Activated T-helper 17 cell treated with anti-CD3 and anti-CD28 coated beads, Interleukin-2, amount 50 U/mL, for 72 hours (primary cell): ENCODE measurements at regions not wholly inside any gene's neighbourhood (a gene's known extent, or its start where the extent isn't known, plus 50 kb on each side); places are given as distances from the start of the nearest gene placed in this dataset.
"Not testable (repeated sequence)": the region's sequence is repeated elsewhere in the genome, so short reads cannot be mapped to it uniquely, and the experiment has no call there.

Source experiments
- ATAC-seq: fragments of 150-1000 bp; cut with Tn5 transposase; replicated peaks from 2 replicates; pipeline ENCODE4 v1.10.0; 2021; ENCODE audit warnings: mild to moderate bottlenecking, moderate library complexity
- H3K27ac Mint-ChIP-seq: one replicate; pipeline ENCODE4 v1.8.0; 2022; ENCODE audit warnings: mixed read lengths
- H3K27me3 Mint-ChIP-seq: one replicate; pipeline ENCODE4 v1.8.0; 2022; ENCODE audit warnings: mixed read lengths
- H3K36me3 Mint-ChIP-seq: one replicate; pipeline ENCODE4 v1.8.0; 2022; ENCODE audit warnings: low read depth, mild to moderate bottlenecking, mixed read lengths
- H3K4me1 Mint-ChIP-seq: one replicate; pipeline ENCODE4 v1.8.0; 2022; ENCODE audit warnings: mixed read lengths
- H3K4me3 Mint-ChIP-seq: one replicate; pipeline ENCODE4 v1.8.0; 2022; ENCODE audit warnings: mild to moderate bottlenecking, mixed read lengths
- H3K9me3 Mint-ChIP-seq: one replicate; pipeline ENCODE4 v1.8.0; 2022; ENCODE audit warnings: mixed read lengths

GRCh38 chr10:76815505-76815904 is 822.1 kb downstream of the KCNMA1 start:
- not testable (repeated sequence) for H3K36me3 Mint-ChIP-seq, ATAC-seq, H3K27me3 Mint-ChIP-seq, H3K27ac Mint-ChIP-seq, H3K4me3 Mint-ChIP-seq, H3K9me3 Mint-ChIP-seq, H3K4me1 Mint-ChIP-seq

DNA sequence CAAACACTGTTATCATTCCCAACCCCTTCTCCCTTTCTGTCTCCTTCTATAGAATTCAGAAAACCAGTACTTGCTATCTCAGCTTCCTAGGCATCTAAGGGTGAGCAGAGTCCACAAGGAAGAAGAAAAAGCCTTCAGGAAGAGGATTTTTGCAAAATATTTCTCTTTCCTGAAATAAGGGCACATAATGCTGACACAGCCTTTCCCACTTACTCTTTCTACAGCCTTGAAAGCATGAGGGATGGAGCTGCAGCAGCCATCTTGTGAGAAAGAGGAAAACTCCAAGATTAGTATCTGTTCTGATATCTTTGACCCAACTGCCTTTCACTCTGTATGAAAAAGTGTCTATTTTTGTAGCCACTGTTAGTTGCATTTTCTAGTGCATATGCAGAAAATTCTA is 826.2 kb downstream of the KCNMA1 start:
- Mint-ChIP-seq H3K27me3 (no peaks in the 10 kb centered on the region), H3K36me3 (no peaks in the 10 kb centered on the region), H3K4me3 (no peak overlapping the region), H3K4me1 (no peaks in the 10 kb centered on the region), H3K9me3 (peaks cover 11% of the 10 kb centered on the region), H3K27ac (no peak overlapping the region)
- no peak for ATAC-seq

- no peaks in the 10 kb centered on the region for H3K4me1 Mint-ChIP-seq
- H3K4me3 Mint-ChIP-seq: no peak overlapping the region
- ATAC-seq: no peak
- H3K27me3 Mint-ChIP-seq: no peaks in the 10 kb centered on the region
- no peak overlapping the region for H3K27ac Mint-ChIP-seq
- no peaks in the 10 kb centered on the region for H3K36me3 Mint-ChIP-seq
- peaks cover 8% of the 10 kb centered on the region for H3K9me3 Mint-ChIP-seq
These were observed 849.2 kb downstream of the KCNMA1 start for GRCh38 chr10:76788452-76788811.

DNA sequence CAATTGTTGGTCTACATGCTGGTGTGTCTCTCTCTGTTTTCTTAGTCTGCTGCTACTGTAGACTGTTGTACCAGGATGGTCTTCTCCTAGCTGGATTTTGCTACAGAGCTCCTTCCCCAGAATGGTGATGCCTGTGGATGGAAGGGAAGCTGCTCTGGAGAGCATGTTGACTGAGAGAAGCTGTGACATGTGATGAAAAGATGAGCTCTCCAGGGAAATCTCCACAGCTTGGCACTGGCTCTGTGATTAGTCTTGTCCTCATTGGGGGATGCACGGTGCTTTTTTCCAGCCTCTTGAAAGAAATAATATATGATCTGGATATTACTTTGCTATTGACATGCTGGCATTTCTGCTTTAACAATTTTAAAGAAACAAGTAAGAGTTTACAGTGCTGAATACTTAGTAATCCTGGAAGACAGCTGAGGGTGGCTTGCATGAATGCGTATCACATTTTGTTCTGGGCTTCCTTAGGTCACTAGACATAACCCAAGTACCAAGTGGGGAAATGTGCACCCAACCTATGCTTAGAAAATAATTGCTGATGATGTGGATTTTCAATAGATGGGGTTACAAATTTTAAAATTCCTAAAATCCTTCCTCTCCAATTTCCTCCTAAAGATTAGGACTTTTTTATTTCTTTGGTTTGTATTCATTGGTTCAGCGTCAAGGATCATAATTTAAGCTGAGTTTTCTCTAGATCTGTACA is 849.7 kb downstream of the KCNMA1 start:
- Mint-ChIP-seq H3K36me3 (no peaks in the 10 kb centered on the region), H3K9me3 (peaks cover 8% of the 10 kb centered on the region), H3K4me3 (no peak overlapping the region), H3K27ac (no peak overlapping the region), H3K4me1 (no peaks in the 10 kb centered on the region), H3K27me3 (no peaks in the 10 kb centered on the region)
- ATAC-seq: no peak

DNA sequence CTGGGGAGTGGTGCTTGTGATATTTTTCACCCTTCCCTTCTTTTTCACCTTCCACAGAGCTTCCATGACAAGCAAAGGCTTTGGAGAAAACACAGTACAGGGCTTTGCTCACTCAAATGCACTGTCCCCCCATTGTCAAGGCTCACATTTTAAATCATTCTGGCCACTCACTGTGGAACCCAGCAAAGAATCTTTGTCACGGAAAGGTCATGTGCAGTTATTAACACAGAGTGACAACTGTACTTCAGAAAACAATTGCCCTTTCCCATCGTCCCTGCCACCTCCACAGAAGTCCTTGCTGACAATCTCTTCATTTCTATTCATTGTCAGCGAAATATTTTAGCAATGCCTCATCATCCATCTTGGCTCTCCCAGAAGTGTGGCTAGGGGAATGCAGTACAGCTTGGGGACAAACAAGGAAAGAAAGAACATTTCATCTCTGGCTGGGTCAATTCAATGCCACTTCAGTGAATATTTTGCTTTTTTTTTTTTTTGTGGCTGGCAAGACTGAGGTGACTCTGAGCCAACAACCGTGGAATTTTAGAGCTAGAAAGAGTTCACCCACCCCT is 851.0 kb downstream of the KCNMA1 start:
- Mint-ChIP-seq H3K4me3 (no peak overlapping the region), H3K27ac (no peak overlapping the region), H3K9me3 (peaks cover 8% of the 10 kb centered on the region), H3K4me1 (no peaks in the 10 kb centered on the region), H3K27me3 (no peaks in the 10 kb centered on the region), H3K36me3 (no peaks in the 10 kb centered on the region)
- no peak for ATAC-seq

- no peak overlapping the region for H3K27ac Mint-ChIP-seq
- peaks cover 5% of the 10 kb centered on the region for H3K9me3 Mint-ChIP-seq
- no peaks in the 10 kb centered on the region for H3K27me3 Mint-ChIP-seq
- ATAC-seq: no peak
- no peak overlapping the region for H3K4me3 Mint-ChIP-seq
- H3K4me1 Mint-ChIP-seq: no peaks in the 10 kb centered on the region
- no peaks in the 10 kb centered on the region for H3K36me3 Mint-ChIP-seq
These were observed 853.5 kb downstream of the KCNMA1 start for GRCh38 chr10:76784076-76784475.

- Mint-ChIP-seq H3K4me1 (no peaks in the 10 kb centered on the region), H3K9me3 (peaks cover 5% of the 10 kb centered on the region), H3K27ac (no peak overlapping the region), H3K36me3 (no peaks in the 10 kb centered on the region), H3K4me3 (no peak overlapping the region), H3K27me3 (no peaks in the 10 kb centered on the region)
- no peak for ATAC-seq
These were observed 857.8 kb downstream of the KCNMA1 start for GRCh38 chr10:76779796-76780301.

DNA sequence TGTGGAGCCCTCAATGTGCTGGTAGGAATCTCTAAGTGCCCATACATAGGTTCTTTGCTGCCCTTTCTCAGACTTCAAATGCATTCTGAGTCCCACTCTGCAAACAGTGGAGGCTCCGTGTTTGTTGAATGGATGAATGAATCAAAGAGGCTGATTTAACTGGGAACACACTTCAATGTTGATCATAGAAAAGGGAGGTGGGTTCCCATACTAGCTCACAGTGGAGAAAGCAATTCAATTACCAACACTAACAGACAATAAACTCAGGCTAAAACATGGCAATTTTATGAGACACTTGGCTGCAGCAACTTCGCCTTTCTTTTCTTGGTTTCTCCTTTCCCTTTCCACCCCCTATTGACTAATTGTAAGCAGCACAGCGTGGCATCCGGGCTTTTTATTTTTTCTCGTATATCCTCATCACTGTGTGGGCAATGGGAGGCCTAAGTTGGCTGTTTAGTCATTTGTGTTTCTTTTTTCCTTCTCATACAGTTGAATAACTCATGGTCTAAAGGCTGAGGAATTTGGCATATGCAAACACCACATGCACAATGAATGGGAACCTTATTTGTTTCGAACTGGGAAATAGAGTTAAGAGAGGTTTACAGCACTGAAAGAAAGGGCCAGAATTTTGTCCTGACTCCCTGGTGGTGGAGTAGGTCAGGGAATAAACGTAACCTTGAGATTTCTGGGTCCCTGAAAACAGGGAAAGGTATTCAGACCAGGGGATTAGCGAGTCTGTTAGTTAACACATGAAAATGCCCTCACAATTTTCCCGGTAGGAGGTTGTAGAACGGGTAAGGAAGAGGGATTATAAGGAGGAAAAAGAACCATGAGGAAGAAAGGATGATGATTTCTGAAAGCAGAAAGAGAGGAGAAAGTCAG is 858.5 kb downstream of the KCNMA1 start:
- Mint-ChIP-seq H3K27me3 (no peaks in the 10 kb centered on the region), H3K9me3 (peaks cover 5% of the 10 kb centered on the region), H3K4me1 (no peaks in the 10 kb centered on the region), H3K27ac (no peak overlapping the region), H3K36me3 (no peaks in the 10 kb centered on the region), H3K4me3 (no peak overlapping the region)
- ATAC-seq: no peak

- H3K27me3 Mint-ChIP-seq: no peaks in the 10 kb centered on the region
- no peak overlapping the region for H3K27ac Mint-ChIP-seq
- peaks cover 5% of the 10 kb centered on the region for H3K9me3 Mint-ChIP-seq
- ATAC-seq: no peak
- H3K4me3 Mint-ChIP-seq: no peak overlapping the region
- H3K4me1 Mint-ChIP-seq: no peaks in the 10 kb centered on the region
- no peaks in the 10 kb centered on the region for H3K36me3 Mint-ChIP-seq
These were observed 862.5 kb downstream of the KCNMA1 start for GRCh38 chr10:76774987-76775603.

DNA sequence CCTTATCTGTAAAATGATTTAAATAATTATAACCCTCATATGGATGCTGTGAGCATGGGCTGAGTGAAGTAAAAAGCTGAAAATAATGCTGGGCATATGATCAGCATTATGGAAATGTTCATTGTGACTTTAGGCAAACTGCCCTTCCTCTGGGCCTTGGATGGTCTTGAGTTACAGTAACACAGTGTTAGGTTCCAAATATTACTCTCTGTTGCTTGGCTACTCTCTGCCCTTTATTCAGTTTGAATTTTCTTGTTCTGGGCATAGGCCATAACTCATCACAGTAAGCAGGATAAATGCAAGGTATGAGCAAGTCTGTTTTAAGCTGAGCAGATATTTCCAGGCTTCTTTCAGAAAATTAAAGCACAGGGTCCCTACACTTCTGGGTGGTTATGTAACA is 868.0 kb downstream of the KCNMA1 start:
- H3K27ac Mint-ChIP-seq: no peak overlapping the region
- H3K27me3 Mint-ChIP-seq: no peaks in the 10 kb centered on the region
- H3K4me3 Mint-ChIP-seq: no peak overlapping the region
- no peaks in the 10 kb centered on the region for H3K36me3 Mint-ChIP-seq
- no peaks in the 10 kb centered on the region for H3K4me1 Mint-ChIP-seq
- no peaks in the 10 kb centered on the region for H3K9me3 Mint-ChIP-seq
- ATAC-seq: no peak

GRCh38 chr10:76769161-76769560 is 868.4 kb downstream of the KCNMA1 start:
- Mint-ChIP-seq H3K27ac (no peak overlapping the region), H3K9me3 (no peaks in the 10 kb centered on the region), H3K4me3 (no peak overlapping the region), H3K4me1 (no peaks in the 10 kb centered on the region), H3K27me3 (no peaks in the 10 kb centered on the region), H3K36me3 (no peaks in the 10 kb centered on the region)
- ATAC-seq: no peak

GRCh38 chr10:76766682-76767081 is 870.9 kb downstream of the KCNMA1 start:
- Mint-ChIP-seq H3K27me3 (no peaks in the 10 kb centered on the region), H3K36me3 (no peaks in the 10 kb centered on the region), H3K9me3 (no peaks in the 10 kb centered on the region), H3K4me1 (no peaks in the 10 kb centered on the region), H3K27ac (no peak overlapping the region), H3K4me3 (no peak overlapping the region)
- ATAC-seq: no peak

- not testable (repeated sequence) for H3K36me3 Mint-ChIP-seq, H3K4me1 Mint-ChIP-seq, H3K4me3 Mint-ChIP-seq, H3K27ac Mint-ChIP-seq, H3K27me3 Mint-ChIP-seq, H3K9me3 Mint-ChIP-seq, ATAC-seq
These were observed 872.7 kb downstream of the KCNMA1 start for GRCh38 chr10:76764921-76765320.

GRCh38 chr10:76764177-76764576 is 873.4 kb downstream of the KCNMA1 start:
- H3K27me3 Mint-ChIP-seq: no peaks in the 10 kb centered on the region
- H3K9me3 Mint-ChIP-seq: no peaks in the 10 kb centered on the region
- no peaks in the 10 kb centered on the region for H3K4me1 Mint-ChIP-seq
- H3K4me3 Mint-ChIP-seq: no peak overlapping the region
- H3K36me3 Mint-ChIP-seq: no peaks in the 10 kb centered on the region
- no peak overlapping the region for H3K27ac Mint-ChIP-seq
- ATAC-seq: no peak
